ENCODE measurements at regions not wholly inside any gene's neighbourhood (a gene's known extent, or its start where the extent isn't known, plus 50 kb on each side); places are given as distances from the start of the nearest gene placed in this dataset.

DNA sequence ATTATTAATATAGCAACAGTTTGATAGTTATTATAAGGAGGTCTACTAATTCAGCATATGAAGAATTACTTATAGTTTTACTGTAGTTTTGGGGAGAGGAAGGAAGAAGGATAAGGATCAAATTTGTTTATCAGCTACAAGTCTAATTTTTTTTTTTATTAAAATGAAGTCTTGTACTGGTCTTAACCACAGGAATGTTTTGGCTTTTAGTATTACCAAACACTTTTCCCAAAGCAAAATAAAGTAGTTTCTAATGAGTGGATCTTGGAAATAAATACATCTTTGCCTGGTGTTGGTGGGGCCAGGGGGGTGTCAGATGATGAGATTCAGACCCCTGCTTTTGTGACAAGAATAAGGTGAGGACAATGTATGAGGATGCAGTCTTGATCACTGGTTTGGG, 57.2 kb upstream of the ZDHHC17 start:
- DNase-seq (ENCODE audit: low spot score) = no peak

DNA sequence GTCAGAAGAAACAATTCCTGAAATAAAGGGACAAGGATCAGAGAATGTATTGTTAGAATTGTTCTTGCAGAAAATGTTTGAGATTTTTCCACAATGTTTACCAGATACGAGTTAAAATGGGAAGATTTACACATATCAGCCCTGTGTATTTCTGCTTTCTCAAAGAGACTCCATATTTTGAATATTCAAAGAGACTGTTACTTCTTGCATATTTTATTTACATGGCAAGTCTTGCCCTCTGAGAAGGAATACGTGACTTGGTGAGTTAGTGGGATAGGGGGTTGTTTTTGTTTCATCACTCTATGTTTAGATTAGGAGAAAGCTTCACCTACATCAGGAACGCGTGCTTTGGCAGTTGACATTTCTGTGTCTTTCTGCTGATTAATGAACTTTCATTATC, 56.1 kb upstream of the ZDHHC17 start:
- no peak for DNase-seq (ENCODE audit: low spot score)

DNA sequence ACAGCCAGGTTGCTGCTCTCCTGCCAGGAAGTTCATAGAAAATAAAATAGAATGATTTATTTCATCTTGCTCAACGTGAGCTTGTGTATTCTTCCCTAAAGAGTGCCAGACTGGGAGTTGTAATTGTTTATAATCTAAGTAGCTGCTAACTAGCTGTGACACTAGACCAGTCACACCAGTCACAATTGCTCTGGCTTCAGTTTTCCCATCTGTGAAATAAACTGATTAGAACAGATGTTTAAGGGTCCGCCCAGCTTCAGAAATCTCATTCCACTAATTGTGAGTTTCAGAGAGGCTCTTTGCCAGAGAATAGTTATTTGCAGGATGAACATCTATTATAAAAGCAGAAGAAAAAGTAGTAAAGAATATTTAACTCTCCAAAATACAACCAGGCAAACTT, 55.6 kb upstream of the ZDHHC17 start:
- no peak for DNase-seq (ENCODE audit: low spot score)

DNA sequence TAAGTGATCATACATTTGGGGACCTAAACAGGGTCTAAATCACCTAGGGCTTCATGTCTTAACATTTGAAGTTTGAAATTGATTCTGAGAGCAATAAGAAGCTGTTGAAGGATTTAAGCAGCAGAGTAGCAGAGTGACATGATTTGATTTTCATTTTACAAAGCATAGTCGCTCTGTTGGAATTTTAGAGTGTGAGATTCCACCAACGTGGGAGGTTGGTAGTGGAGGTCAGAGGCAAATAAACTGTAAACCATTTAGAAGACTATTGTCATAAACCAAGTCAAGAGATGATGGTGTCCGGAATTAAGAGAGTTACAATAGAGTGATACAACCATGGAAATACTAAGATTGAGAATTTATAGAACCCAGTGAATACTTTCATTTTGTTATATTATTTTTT, 52.7 kb upstream of the ZDHHC17 start:
- DNase-seq (ENCODE audit: low spot score) = no peak

DNA sequence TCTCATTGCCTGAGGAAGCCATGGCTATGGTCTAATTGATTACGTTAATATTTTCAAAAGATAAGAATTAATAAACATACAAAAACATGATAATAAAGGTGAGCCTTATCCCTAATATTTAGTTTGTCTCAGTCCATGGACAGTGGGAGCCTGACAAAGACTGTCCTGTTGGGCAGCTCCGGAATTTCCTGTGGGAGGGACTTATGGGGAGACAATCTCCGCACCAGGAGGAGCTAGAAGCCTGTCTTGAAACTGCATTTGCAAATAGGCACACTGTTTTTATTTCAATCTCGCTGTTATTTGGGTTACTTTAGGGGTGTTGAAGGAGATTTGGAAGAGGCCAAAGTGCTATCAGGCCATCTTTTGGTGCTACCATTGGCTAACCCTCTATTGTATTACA, 50.8 kb upstream of the ZDHHC17 start:
- DNase-seq (ENCODE audit: low spot score) = no peak

DNA sequence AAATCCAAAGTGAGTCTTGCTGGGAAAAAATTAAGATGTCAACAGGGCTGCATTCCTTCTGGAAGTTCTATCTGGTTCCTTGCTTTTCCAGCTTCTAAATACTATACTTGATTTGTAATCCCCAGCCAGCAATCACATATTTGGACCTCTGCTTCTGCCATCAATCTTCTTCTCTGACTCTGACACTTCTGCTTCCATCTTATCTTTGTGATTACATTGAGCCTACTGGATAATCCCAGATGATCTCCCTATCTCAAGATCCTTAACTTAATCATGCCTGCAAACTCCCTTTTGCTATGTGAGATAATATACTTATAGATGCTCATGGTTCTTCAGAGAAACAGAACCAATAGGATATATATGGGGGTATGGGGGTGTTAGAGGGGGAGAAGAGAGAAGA, 49.9 kb upstream of the ZDHHC17 start:
- DNase-seq (ENCODE audit: low spot score) = no peak

All from activated CD4-positive, alpha-beta T cell treated with anti-CD3 and anti-CD28 coated beads, Interleukin-2, Interleukin-4, amounts not matched to agents 100 ng/mL and 50 ng/mL, durations not matched to agents 16 hours and 8 hours (primary cell).